Muscle of arm (tissue), 1 donor: ENCODE measurements at regions not wholly inside any gene's neighbourhood (a gene's known extent, or its start where the extent isn't known, plus 50 kb on each side); places are given as distances from the start of the nearest gene placed in this dataset.

ENCODE experiments used
- DNase-seq: peaks from one replicate; pipeline ENCODE4 v3.0.0-alpha.2; 2013

DNA sequence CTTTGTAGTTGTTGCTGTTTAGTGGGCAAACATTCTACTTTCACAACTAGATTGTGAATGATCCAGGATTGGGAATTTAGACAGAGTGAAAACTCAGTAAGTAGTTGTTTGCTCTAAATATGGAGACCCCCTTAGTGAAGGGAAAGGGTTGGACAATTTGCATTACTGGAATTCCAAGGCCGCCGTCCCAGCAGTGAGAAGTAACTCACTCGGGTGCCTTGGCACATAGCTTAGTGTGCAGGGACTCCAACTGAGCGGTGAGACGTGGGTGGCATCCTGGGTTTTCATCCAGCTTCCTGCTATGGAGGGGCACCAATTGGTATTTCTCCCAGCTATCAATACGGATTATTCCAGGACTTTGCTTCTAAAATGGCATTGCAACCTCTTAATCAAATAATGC is 69.7 kb upstream of the FCN1 start:
- DNase-seq: no peak

- no peak for DNase-seq
These were observed 70.4 kb upstream of the FCN1 start for GRCh38 chr9:134987906-134988700.

DNA sequence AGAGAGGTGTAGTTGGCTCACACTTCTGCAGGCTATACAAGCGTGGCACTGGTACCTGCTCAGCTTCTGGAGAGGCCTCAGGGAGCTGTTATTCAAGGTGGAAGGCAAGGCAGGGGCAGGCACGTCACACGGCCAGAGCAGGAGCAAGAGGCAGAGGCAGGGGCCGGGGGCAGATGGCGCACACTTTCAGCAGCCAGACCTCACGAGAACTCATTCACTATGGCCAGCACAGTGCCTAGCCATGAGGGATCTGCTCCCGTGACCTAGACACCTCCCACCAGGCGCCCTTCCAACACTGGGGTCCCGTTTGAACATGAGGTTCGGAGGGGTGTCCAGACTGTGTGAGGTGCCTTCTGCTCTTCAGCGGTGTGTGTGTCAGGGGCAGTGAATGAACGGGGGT is 71.0 kb upstream of the FCN1 start:
- DNase-seq: no peak

GRCh38 chr9:134989206-134990065 is 71.7 kb upstream of the FCN1 start:
- no peak for DNase-seq

DNA sequence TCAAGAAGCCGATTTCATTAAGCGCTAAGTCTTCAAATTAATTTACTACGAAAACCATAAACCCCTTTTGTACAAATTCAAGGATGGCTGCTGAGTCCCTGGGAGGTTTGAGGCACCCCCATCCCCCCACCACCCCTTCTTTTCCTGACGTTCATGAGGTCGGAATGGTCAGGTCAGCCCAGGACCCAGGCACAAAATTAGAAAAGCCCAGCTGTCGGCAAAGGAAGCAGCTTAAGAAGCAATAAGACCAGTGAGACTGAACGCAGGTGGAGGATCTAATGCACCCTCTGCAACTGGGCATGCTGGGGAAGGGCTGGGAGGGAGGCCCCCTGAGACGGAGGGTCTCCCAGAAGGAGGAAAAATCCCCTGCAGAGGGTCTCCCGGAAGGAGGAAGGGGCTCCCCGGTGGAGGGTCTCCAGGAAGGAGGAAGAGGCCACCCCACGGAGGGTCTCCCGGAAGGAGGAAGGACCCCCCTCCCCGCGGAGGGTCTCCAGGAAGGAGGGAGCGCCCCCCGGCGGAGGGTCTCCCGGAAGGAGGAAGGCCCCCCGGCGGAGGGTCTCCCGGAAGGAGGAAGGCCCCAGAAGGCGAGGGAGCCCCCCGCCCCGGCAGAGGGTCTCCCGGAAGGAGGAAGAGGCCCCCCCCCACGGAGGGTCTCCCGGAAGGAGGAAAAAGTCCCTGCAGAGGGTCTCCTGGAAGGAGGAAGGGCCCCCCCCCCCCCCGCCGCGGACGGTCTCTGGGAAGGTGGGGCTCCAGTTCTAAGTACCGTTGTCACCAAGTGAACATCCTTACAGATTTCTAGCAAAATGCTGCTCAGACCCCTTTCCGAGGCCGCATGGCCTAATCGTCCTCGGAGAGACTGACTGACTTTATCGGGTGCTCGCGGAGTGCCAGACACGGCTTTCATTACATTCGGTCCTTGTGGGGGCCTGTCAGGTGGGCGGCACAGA is 74.4 kb upstream of the FCN1 start:
- DNase-seq: no peak

- DNase-seq: no peak
These were observed 75.0 kb upstream of the FCN1 start for GRCh38 chr9:134992755-134993124.

GRCh38 chr9:134993416-134993815 is 75.7 kb upstream of the FCN1 start:
- DNase-seq: no peak

DNA sequence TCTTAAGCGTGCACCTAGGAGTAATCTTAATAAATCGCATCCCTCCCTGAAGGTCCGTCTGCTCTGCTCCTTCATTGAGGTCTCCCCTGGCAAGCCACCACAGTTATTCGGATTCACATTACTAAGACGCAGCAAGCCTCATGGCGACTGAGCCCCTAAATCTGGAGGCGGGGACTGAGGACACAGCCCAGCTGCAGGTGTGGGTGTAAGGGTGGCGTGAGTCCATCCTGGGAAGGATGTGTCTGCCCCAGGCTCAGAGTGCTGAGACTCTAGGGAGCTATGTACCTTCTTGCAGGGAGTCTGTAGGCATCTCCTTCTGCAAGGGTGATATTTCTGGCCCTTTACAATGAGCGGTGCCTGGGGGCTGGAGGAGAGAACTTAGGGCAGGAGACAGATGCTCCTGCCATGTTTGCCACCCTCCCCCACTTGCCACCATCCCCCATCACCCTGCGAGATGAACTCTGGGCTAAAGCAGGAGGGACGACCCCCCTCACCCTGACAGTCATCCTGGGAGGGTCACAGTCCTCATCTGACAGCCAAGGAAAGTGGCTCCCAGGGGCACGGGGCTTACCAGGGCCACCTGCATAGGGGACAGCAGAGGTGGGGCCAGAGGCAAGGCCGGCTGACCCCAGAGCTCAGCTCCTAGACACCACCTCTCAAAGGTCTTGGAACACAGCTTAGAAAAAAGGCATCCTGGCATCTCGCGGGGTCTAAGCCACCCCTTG is 76.4 kb upstream of the FCN1 start:
- no peak for DNase-seq

- DNase-seq: no peak
These were observed 77.4 kb upstream of the FCN1 start for GRCh38 chr9:134994926-134995791.

DNA sequence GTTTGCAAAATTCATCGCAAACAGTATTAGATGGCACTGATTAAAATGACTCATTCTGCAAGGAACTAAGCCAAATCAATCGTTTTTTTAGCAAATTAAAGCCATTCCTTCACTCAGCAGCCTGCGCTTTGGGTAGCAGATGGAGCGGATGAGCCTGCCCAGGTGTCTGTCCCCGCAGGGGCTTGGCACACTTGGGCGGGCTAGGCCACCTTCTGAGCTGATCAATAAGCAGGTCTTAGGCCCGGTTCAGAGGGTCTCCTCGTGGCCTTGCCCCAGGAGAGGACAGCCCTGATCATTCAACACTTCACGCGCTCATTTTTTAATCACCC is 78.0 kb upstream of the FCN1 start:
- DNase-seq: no peak

- no peak for DNase-seq
These were observed 79.1 kb upstream of the FCN1 start for GRCh38 chr9:134996591-134997530.

DNA sequence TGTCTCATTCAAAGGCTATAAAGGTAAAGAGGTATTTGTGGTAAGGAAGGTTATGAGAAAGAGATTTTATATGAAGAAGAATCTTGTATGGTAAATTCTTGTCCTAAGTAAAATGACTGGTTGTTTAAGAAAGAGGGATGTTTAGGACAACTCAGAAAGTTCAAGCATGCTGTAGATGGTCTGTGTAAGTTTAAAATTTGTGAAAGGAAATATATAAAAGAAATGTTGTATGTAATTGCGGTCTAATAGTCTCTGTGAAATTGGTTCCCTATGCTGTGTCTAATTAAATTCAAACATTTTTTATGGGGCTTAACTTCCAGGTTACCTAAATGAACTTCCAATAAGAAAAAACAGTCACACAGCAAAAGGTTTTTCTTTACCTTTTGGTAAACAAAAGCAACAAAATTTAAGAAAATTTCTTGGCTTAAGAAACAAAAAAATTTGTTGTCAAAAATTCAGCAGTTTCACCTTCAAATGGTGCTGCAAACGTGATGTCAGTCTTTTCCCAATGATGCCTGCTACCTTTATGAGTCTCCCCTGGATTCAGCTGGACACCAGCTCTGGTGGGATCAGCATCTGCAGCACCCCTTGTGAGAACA is 83.0 kb upstream of the FCN1 start:
- DNase-seq: no peak

GRCh38 chr9:135001526-135001925 is 83.8 kb upstream of the FCN1 start:
- DNase-seq: no peak

GRCh38 chr9:135002336-135002735 is 84.6 kb upstream of the FCN1 start:
- no peak for DNase-seq

- DNase-seq: no peak
These were observed 84.7 kb upstream of the OLFM1 start for GRCh38 chr9:135002802-135003201.

- DNase-seq: no peak
These were observed 82.7 kb upstream of the OLFM1 start for GRCh38 chr9:135004772-135005171.

GRCh38 chr9:135006911-135007570 is 80.4 kb upstream of the OLFM1 start:
- no peak for DNase-seq

- DNase-seq: no peak
These were observed 79.9 kb upstream of the OLFM1 start for GRCh38 chr9:135007601-135008000.
